Posterior vena cava (tissue), 2 donors: ENCODE measurements at regions not wholly inside any gene's neighbourhood (a gene's known extent, or its start where the extent isn't known, plus 50 kb on each side); places are given as distances from the start of the nearest gene placed in this dataset.

Experiments used
- DNase-seq: peaks from one replicate; pipeline ENCODE4 v3.0.0-alpha.2; 2020; ENCODE audit warnings: low spot score
- intact Hi-C, 2 donors: fragments of 100-400 bp; cut with DNase I; formaldehyde crosslinking; loops; one replicate each; pipeline versions ENCODE4 v1.14.1 to v1.14.2; 2022 to 2023
- donor health status: DM: yes; HTN: yes; CAD: no.
- donor health status: DM: yes; HTN: yes; CAD: no.

GRCh38 chr6:6801635-6802218 lies 213.2 kb downstream of the LY86 start:
- intact Hi-C loops = no loop called here

DNA sequence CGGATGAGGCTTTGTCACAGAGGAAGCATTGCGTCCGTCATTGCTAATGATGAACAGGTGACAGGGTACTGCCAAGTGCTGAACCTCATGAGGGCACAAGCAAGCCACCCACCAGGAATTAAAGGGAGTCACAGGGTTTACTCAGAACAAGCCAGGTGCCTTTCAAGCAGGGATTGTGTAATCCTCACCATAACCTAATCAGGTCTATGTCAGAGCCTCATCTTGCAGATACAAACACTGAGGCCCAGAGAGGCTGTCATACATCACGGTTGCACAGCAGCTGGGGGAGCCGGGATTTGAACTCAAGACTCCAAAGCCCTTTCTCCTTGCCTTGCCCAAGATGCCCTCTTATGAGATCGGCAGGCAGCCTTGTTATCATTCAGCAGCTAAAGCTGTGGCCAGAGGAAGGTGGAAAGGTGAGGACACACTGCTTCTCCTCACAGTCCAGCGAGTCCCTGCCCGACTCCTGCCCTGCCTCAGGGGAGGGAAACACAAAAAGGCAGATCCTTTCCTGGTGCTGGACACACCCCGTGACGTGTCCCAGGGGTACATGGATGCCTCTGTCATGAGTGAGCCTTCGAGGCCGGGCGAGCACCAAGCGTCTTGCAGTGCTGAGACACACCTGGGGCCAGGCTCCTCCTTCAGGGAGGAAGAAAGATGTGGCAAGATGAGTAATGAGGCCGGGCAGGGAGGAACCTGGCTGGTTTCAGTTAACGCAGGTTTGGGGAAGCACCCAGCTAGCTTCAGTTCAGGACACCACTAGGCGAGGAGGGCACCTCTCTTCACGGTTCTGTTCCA lies 214.9 kb downstream of the LY86 start:
- no peak for DNase-seq
- intact Hi-C loops = no loop called here

More at GRCh38 chr6:6801635-6802218, 213.2 kb downstream of the LY86 start:
- DNase-seq = no peak

DNA sequence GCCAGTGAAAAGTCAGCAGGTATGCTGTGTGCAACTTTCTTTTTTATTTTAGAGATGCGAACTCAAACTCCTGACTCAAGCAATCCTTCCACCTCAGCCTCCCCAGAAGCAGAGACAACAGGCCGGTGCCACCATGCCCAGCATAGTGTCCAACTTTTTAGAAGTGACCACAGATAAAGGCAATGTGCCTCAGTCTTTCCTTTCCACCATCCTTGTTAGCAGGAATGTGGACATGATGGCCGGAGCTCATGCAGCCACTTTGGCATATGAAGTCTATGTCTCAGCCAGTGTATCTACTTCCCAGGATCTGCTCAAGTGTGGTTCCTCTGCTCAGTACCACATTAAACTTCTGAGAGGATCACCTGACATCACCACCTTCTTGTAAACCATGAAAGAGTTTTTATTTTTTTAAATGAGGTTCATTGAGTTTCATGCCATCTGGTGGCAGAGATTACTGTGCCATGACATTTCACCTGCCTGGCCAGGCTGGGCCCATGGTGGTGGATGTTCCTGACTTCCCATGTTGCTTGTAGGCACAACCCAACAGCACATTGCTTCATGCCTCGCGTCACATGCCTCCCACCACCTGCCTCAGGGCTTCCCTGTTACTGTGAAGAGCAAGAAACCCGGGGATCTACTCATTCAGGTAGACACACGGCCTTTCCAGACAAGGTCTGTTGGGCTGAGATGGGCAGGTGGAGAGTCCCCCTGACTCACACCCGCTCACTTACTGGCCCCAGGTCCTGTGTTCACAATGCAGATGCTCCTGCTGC lies 216.5 kb downstream of the LY86 start:
- no peak for DNase-seq
- intact Hi-C loops = no loop called here

DNA sequence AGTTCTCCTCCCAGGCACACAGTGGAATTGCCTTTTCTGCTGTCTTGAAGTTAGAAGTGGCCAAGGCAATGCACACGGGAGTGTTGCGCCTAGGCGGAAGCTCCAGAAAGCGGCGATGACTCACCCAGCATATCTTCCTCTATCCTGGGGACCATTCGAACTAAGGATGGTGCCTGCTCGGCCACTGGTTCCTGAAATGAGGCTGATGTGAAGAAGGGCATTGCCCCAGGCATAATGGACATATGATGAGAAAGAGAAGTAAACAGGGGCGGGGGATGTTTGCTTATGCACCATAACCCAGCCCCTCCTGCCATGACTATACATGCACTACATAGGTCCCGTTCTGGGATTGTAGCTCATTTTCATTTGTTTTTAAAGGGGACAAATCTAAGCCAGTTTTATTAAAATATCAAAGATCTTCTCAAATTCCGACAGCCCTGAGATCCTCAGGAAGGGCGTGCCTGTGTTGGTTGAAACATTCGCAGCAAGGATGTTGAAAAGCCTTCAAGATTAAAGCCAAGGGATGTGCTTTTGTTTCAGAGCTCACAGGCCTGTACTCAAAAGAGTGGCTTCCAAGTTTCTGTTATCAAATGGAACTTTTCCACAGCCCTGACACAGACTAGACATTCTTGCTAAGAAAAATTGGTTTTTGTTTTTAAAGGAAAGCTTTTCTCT lies 218.5 kb downstream of the LY86 start:
- intact Hi-C loops = no loop called here
- DNase-seq = peak; percentile 89

- peak; percentile 24 for DNase-seq
- intact Hi-C loops = no loop called here
Measured at GRCh38 chr6:6808343-6808742, 219.8 kb downstream of the LY86 start.

DNA sequence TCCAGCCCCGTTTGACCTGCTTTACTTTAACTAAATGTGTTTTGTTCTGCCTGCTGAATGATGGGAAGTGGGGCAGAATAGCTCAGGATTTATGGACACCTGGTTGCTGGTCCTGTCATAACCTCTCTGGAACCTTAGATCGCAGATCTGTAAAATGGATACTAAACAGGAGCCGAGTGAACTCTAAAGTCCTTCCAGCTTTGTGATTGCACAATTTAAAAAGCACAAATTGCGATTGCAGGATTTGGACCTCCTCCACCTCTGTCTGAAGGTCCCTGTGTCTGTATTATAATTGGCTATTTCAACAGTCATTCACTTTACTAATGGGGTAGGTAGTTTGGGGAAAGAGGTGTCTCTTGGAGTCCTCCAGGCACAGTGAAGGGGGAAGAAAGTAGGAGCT lies 220.4 kb downstream of the LY86 start:
- intact Hi-C loops = no loop called here
- no peak for DNase-seq

DNA sequence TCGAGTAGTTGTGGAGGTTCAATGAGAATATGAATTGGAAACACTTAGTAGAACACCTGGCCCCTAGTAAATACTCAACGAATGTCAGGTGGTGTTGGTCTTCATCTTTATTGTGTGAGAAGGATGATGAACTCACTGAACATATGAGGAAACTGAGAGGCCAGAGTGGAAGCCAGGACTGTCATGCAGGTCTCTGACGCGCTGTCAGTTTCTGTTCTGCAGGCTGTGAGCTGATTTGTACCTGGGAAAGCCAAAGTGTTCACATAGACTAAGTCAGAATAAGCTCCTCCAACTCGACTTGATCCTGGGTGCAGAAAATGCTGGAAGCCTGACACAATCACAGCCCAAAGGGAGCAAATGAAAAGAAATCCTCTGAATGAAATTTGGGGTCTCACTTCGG lies 222.2 kb downstream of the LY86 start:
- DNase-seq = no peak

GRCh38 chr6:6811128-6812009 lies 222.8 kb downstream of the LY86 start:
- no peak for DNase-seq
- intact Hi-C loops = loop anchor here in 1 of 2 donors (1.0 kb wide), 1 partner anchor 32 kb away; no protein-coding TSS in a partner anchor

More for the DNA sequence above, 222.2 kb downstream of the LY86 start:
- intact Hi-C loops = no loop called here

DNA sequence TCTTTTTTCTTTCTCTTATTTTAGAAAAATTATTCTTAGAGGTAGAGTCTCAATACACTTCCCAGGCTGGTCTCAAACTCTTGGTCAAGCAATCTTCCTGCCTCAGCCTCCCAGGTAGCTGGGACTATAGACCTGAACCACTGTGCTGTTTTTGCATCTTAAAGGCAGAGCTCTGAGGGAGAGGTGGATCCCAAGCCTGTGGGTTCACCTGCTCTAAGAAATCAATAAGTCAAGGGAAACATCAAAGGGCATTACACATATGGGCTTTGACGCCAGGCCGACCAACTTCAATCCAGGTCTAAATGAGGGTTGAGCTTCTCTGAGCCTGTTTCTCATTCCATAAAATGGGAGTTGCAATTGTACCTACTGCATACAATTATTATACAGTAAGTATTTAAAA lies 223.9 kb downstream of the LY86 start:
- intact Hi-C loops = loop anchor here in 1 of 2 donors (1.0 kb wide), 1 partner anchor 31 kb away; no protein-coding TSS in a partner anchor
- DNase-seq = no peak

DNA sequence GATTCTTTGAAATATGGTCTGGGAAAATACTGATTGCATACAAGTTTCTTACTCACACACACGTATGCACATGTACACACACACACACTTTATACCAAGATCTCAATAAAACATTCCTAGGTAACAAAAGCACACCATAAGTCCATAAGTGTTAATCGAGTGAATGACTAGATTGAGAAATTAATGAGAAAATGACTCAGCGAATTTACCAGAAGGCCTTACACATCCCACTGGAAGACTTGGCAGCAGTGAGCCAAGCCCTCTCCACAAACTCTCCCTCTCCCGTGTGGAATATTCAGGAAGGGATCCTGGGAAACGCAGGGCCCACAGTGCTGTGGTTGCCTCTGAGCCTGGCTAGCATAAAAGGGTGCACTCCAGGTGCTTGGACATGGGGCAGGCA lies 227.2 kb downstream of the LY86 start:
- intact Hi-C loops = no loop called here
- DNase-seq = peak; percentile 48

- DNase-seq = peak; percentile 48
- intact Hi-C loops = no loop called here
Measured at GRCh38 chr6:6816716-6817115, 228.2 kb downstream of the LY86 start.

GRCh38 chr6:6818078-6818639 lies 229.6 kb downstream of the LY86 start:
- intact Hi-C loops = no loop called here

GRCh38 chr6:6820641-6821238 lies 232.2 kb downstream of the LY86 start:
- peak; percentile 35 for DNase-seq
- intact Hi-C loops = no loop called here

More at GRCh38 chr6:6818078-6818639, 229.6 kb downstream of the LY86 start:
- DNase-seq = no peak

DNA sequence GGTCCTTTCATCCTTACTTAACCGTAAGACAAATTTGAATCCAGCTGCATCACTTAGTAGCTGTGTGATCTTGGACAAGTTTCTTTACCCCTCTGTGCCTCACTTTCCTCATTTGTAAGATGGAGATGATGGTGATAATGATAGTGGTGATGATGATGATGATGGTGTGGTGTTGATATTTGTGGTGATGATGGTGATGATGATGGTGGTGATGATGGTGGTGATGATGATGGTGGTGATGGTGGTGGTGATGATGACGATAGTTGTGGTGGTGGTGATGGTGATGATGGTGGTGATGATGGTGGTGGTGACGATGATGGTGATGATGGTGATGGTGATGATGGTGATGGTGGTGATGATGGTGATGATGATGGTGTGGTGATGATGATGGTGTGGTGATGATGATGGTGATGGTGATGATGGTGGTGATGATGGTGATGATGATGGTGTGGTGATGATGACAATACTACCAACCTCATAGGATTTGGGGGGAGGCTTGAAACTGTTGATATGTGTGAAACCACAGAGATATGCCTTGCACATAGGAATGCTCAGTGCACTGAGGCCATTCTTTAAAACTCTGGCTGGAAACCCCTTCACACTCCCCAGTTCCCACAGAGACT lies 233.2 kb downstream of the LY86 start:
- intact Hi-C loops = no loop called here
- no peak for DNase-seq

- no peak for DNase-seq
- intact Hi-C loops = no loop called here
Measured at GRCh38 chr6:6823030-6823429, 234.5 kb downstream of the LY86 start.

- intact Hi-C loops = no loop called here
- no peak for DNase-seq
Measured at GRCh38 chr6:6823568-6824224, 235.2 kb downstream of the LY86 start.

- DNase-seq = no peak
- intact Hi-C loops = no loop called here
Measured at GRCh38 chr6:6824381-6824780, 235.9 kb downstream of the LY86 start.
